Neural progenitor cell (in vitro differentiated cells): ENCODE measurements at regions not wholly inside any gene's neighbourhood (a gene's known extent, or its start where the extent isn't known, plus 50 kb on each side); places are given as distances from the start of the nearest gene placed in this dataset.

Experiments
- EZH2 ChIP-seq: fragments of 200-600 bp; sonication (generic); IDR thresholded peaks from 2 replicates; pipeline ENCODE4 v1.6.1; 2017; ENCODE audit warnings: antibody characterized with exemption, mild to moderate bottlenecking, moderate library complexity
- EZH2phosphoT487 ChIP-seq: fragments of 200-600 bp; sonication (generic); IDR thresholded peaks from 2 replicates; pipeline ENCODE4 v1.6.1; 2017; ENCODE audit warnings: antibody characterized with exemption
- TF ChIP-seq, protein P1 (sequence below): fragments of 200-600 bp; sonication (generic); IDR thresholded peaks from 2 replicates; pipeline ENCODE4 v1.5.1; 2017; ENCODE audit warnings: antibody characterized with exemption, mild to moderate bottlenecking

DNA sequence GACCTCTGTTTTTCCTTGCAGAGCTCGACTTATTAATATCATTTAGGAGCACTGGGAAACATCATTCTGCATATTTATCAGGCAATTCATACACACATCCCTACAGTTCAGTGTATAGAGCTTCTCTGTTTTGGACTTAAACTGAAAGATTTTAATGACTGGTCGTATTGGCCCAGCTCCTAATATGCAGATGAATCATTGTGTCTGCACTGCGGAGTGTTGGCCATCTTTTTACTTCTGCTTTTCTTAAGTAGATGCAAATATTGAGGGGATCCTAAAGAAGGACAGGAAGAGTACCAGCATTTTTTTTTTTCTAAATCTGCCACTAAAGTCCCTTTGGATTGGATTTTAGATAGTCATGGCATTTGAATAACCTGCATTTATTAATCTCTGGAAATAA, 154.8 kb downstream of the BACH1 start:
- TF ChIP-seq, protein P1, sequence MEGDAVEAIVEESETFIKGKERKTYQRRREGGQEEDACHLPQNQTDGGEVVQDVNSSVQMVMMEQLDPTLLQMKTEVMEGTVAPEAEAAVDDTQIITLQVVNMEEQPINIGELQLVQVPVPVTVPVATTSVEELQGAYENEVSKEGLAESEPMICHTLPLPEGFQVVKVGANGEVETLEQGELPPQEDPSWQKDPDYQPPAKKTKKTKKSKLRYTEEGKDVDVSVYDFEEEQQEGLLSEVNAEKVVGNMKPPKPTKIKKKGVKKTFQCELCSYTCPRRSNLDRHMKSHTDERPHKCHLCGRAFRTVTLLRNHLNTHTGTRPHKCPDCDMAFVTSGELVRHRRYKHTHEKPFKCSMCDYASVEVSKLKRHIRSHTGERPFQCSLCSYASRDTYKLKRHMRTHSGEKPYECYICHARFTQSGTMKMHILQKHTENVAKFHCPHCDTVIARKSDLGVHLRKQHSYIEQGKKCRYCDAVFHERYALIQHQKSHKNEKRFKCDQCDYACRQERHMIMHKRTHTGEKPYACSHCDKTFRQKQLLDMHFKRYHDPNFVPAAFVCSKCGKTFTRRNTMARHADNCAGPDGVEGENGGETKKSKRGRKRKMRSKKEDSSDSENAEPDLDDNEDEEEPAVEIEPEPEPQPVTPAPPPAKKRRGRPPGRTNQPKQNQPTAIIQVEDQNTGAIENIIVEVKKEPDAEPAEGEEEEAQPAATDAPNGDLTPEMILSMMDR: no peak
- TF ChIP-seq EZH2 (no peak), EZH2phosphoT487 (no peak)
